AG04450 (cell line): ENCODE measurements at regions not wholly inside any gene's neighbourhood (a gene's known extent, or its start where the extent isn't known, plus 50 kb on each side); places are given as distances from the start of the nearest gene placed in this dataset.

ENCODE experiments used
- CTCF ChIA-PET: fragments of 300-600, 350-600 bp; formaldehyde crosslinking; extraction: SDS; loops from one replicate; lab custom pipeline; 2022; ENCODE audit warnings: antibody characterized with exemption, inconsistent platforms; lab: Charles Lee
- POLR2A ChIA-PET: fragments of 350-600 bp; formaldehyde crosslinking; extraction: SDS; loops from one replicate; lab custom pipeline; 2021; ENCODE audit warnings: antibody characterized with exemption, inconsistent platforms; lab: Yijun Ruan, JAX
- DNase-seq: peaks from one replicate; pipeline ENCODE4 v3.0.0-alpha.2; 2011; ENCODE audit warnings: low read depth, low spot score
- H3K27ac ChIP-seq: one replicate; pipeline ENCODE4 v1.5.1; 2012; ENCODE audit warnings: low read depth, low read length, control low read depth
- H3K27me3 ChIP-seq: one replicate; pipeline ENCODE4 v1.6.0; 2012; ENCODE audit warnings: low read length; ENCODE audit not compliant: control insufficient read depth, insufficient read depth
- H3K4me3 ChIP-seq: 2 replicates; pipeline ENCODE4 v1.5.1; 2011; ENCODE audit warnings: mild to moderate bottlenecking, low read depth, low read length, control low read depth
- H3K9me3 ChIP-seq: 2 replicates; pipeline ENCODE4 v1.5.1; 2012; ENCODE audit warnings: low read length; ENCODE audit not compliant: control insufficient read depth, insufficient read depth
- TF ChIP-seq, protein P1 (sequence below): IDR thresholded peaks from 2 replicates; pipeline ENCODE4 v1.5.1; 2011; ENCODE audit warnings: low read depth, low read length, control low read depth, inconsistent platforms

DNA sequence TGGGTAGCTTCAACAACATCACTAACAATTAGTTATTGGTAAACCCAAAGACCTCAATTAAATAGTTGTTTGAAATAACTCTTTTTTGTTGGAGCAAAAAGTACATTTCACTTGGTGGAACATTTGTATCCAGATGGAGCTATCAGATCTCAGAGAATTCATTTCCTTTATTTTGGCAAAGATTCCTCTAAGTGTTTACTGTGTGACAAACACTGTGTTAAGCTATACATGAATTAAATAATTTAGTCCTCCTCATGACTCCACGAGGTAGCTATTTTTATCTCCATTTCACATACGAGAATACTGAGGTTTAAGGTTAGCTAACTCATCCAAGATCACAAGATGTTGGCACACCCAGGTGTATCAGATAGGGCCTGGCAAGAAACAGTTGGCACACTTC lies 104.0 kb upstream of the IMMP2L start:
- no peak for DNase-seq
- POLR2A ChIA-PET, result no interaction called here
- Histone ChIP-seq H3K9me3 (no peaks in the 10 kb centered on the region), H3K27me3 (no peaks in the 10 kb centered on the region), H3K27ac (no peak overlapping the region), H3K4me3 (no peak overlapping the region)
- TF ChIP-seq, protein P1, sequence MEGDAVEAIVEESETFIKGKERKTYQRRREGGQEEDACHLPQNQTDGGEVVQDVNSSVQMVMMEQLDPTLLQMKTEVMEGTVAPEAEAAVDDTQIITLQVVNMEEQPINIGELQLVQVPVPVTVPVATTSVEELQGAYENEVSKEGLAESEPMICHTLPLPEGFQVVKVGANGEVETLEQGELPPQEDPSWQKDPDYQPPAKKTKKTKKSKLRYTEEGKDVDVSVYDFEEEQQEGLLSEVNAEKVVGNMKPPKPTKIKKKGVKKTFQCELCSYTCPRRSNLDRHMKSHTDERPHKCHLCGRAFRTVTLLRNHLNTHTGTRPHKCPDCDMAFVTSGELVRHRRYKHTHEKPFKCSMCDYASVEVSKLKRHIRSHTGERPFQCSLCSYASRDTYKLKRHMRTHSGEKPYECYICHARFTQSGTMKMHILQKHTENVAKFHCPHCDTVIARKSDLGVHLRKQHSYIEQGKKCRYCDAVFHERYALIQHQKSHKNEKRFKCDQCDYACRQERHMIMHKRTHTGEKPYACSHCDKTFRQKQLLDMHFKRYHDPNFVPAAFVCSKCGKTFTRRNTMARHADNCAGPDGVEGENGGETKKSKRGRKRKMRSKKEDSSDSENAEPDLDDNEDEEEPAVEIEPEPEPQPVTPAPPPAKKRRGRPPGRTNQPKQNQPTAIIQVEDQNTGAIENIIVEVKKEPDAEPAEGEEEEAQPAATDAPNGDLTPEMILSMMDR, result no peak
- CTCF ChIA-PET, result no interaction called here

DNA sequence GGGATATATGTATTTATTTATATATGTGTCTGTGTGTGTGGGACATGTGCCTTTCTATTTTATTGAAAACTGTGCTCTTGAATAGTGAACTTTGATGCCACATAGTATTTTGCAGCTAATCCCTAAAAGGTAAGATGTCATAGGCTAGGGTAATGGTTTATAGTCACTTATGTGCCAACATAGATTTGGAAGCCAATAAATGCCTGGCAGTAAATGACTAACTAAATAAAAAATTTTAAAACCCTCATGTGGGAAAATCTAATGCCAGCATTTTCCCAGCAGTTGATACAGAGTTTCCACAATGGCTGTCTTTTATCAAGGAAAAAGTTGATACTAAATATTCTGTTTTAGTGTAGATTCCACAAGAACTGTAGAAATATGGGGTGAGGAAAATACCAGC lies 101.5 kb upstream of the IMMP2L start:
- H3K27ac ChIP-seq, result no peak overlapping the region
- H3K9me3 ChIP-seq, result no peaks in the 10 kb centered on the region
- no peak overlapping the region for H3K4me3 ChIP-seq
- no peaks in the 10 kb centered on the region for H3K27me3 ChIP-seq
- DNase-seq, result no peak
- TF ChIP-seq, protein P1, result no peak
- POLR2A ChIA-PET, result no interaction called here
- CTCF ChIA-PET, result interaction anchor here (1.4 kb wide), 1 partner anchor 72 kb away, joined by 4 read pairs; no protein-coding TSS in a partner anchor

DNA sequence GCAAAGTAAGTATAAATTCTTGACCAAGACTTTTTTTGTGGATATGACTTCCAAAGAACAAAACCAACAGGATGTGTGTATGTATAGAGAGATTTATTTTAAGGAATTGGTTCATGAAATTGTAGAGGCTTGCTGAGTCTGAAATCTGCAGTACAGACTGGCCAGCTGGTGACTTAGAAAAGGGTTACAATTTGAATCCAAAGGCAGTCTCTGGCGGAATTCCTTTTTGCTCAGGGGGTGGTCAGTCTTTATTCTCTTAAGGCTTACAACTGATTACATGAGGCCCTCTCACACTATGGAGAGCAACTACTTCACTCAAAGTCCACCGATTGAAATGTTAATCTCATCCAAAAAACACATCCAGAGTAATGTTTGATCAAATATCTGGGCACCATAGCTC lies 100.1 kb upstream of the IMMP2L start:
- TF ChIP-seq, protein P1, result no peak
- Histone ChIP-seq H3K27me3 (no peaks in the 10 kb centered on the region), H3K27ac (no peak overlapping the region), H3K4me3 (no peak overlapping the region), H3K9me3 (no peaks in the 10 kb centered on the region)
- POLR2A ChIA-PET, result no interaction called here
- no peak for DNase-seq
- CTCF ChIA-PET, result no interaction called here

DNA sequence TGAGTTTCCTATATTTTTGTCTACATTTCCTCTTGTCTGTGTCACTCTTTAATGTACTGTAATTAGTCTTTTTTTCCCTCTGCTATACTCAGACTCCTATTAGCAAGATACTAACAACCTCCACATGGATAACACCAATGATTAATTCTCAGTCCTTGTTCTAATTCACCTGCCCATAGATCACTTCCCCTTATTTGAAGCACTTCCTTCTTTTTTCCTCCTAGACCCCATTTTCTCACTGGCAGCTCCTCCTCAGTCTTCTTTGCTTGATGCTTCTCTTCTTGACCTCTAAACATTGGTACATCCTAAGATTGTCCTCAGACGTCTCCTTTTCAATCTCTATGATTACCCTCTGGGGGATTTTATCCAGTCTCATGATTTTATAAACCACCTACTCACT lies 98.2 kb upstream of the IMMP2L start:
- TF ChIP-seq, protein P1, result no peak
- Histone ChIP-seq H3K27ac (no peak overlapping the region), H3K4me3 (no peak overlapping the region), H3K9me3 (no peaks in the 10 kb centered on the region), H3K27me3 (no peaks in the 10 kb centered on the region)
- ChIA-PET POLR2A (no interaction called here), CTCF (no interaction called here)
- DNase-seq, result no peak

DNA sequence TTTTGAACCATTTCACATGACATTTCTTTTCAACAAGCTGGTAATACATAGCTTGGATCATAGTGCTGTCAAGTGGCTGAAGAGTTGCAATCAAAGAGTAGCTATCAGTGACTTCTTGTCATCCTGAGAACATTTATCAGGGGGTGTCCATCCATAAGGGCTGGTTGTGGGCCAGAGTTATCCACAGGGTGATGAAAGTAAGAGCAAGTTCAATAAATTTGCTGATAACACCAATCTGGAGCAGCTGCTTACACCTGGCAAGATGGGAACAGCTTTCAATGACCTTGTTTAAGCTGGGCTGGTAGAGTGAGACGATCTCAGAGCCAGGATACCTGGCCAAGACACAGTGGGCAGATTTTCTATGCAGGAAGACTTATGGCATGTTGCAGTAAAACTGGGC lies 96.3 kb upstream of the IMMP2L start:
- Histone ChIP-seq H3K27ac (no peak overlapping the region), H3K9me3 (no peaks in the 10 kb centered on the region), H3K27me3 (no peaks in the 10 kb centered on the region), H3K4me3 (no peak overlapping the region)
- no peak for DNase-seq
- ChIA-PET POLR2A (no interaction called here), CTCF (no interaction called here)
- TF ChIP-seq, protein P1, result no peak
